HCT116 (cell line): ENCODE measurements at regions not wholly inside any gene's neighbourhood (a gene's known extent, or its start where the extent isn't known, plus 50 kb on each side); places are given as distances from the start of the nearest gene placed in this dataset.

Experiments
- ATAC-seq: fragments of 200-7000 bp; cut with Tn5 transposase; 2 replicates; pipeline ENCODE4 v1.9.1; 2020; ENCODE audit warnings: mild to moderate bottlenecking, moderate library complexity
- BruUV-seq: library from RNA; stranded (reverse); fragments of 400-500 nt; replicated peaks from 2 replicates; lab custom pipeline; 2021; lab: Mats Ljungman, UMichigan
- CTCF ChIA-PET: fragments of 300-600 bp; sonication (Branson Sonifier 250); formaldehyde crosslinking; loops from one replicate; lab custom pipeline; 2021; ENCODE audit warnings: antibody characterized with exemption; lab: Charles Lee
- POLR2A ChIA-PET: fragments of 300-600, 350-600 bp; sonication (Branson Sonifier 250); formaldehyde crosslinking; loops from one replicate; lab custom pipeline; 2021; ENCODE audit warnings: antibody characterized with exemption; lab: Charles Lee
- RAD21 ChIA-PET, 2 experiments: fragments of 300-600 bp; sonication (Branson Sonifier 250); formaldehyde crosslinking; loops; one replicate each; lab custom pipeline; 2023; ENCODE audit warnings: low total read pairs in 2 of 2; ENCODE audit not compliant: uncharacterized antibody in 2 of 2, unreplicated experiment in 2 of 2, low non-redundant PET in 1 of 2; lab: Charles Lee
- DNase-seq: peaks from one replicate; pipeline ENCODE4 v3.0.0-alpha.2; 2010; ENCODE audit warnings: low read depth, low spot score
- H2AFZ ChIP-seq: fragments of 200-600 bp; shearing (Covaris generic), sonication (generic); 2 replicates; pipeline ENCODE4 v1.6.1; 2017; ENCODE audit warnings: low read depth, mixed run types, mixed read lengths, antibody characterized with exemption, low read length; ENCODE audit not compliant: poor library complexity, severe bottlenecking
- H3K27ac ChIP-seq: 2 replicates; pipeline ENCODE4 v1.5.1; 2012; ENCODE audit warnings: low read depth, low read length
- H3K27me3 ChIP-seq: fragments of 200-600 bp; sonication (generic); 2 replicates; pipeline ENCODE4 v1.6.1; 2016; ENCODE audit warnings: mixed run types, low read length, mixed read lengths; ENCODE audit not compliant: insufficient read depth
- H3K36me3 ChIP-seq, 2 experiments: fragments of 200-500 bp in 1 of 2; fragments of 200-600 bp in 1 of 2; sonication (Bioruptor generic) in 1 of 2; sonication (generic) in 1 of 2; 2 replicates each; pipeline versions ENCODE4 v1.5.1 to v1.6.1; 2014 to 2016; ENCODE audit warnings: low read length in 2 of 2, inconsistent platforms in 1 of 2, mixed read lengths in 1 of 2, mixed run types in 1 of 2; ENCODE audit not compliant: insufficient read depth in 2 of 2, control insufficient read depth in 1 of 2
- H3K4me1 ChIP-seq, 2 experiments: fragments of 200-600 bp in 1 of 2; sonication (generic) in 1 of 2; 2 replicates each; pipeline versions ENCODE4 v1.5.1 to v1.6.1; 2012 to 2017; ENCODE audit warnings: low read length in 2 of 2, inconsistent platforms in 1 of 2, mild to moderate bottlenecking in 1 of 2, mixed read lengths in 1 of 2, mixed run types in 1 of 2, moderate library complexity in 1 of 2; ENCODE audit not compliant: insufficient read depth in 2 of 2, control insufficient read depth in 1 of 2
- H3K4me2 ChIP-seq: fragments of 200-600 bp; sonication (generic); 2 replicates; pipeline ENCODE4 v1.6.1; 2017; ENCODE audit warnings: mixed run types, low read length, mixed read lengths
- H3K4me3 ChIP-seq, 2 experiments: fragments of 200-600 bp in 1 of 2; sonication (generic) in 1 of 2; replicated peaks in 1 of 2; 2 replicates each; pipeline ENCODE4 v1.5.1; 2011 to 2016; ENCODE audit warnings: low read length in 2 of 2, control low read depth in 1 of 2, low read depth in 1 of 2, mild to moderate bottlenecking in 1 of 2, mixed read lengths in 1 of 2, mixed run types in 1 of 2
- H3K79me2 ChIP-seq: fragments of 200-600 bp; sonication (generic); 2 replicates; pipeline ENCODE4 v1.6.1; 2017; ENCODE audit warnings: mild to moderate bottlenecking, mixed run types, low read length, moderate library complexity, mixed read lengths; ENCODE audit not compliant: insufficient read depth
- H3K9ac ChIP-seq: fragments of 200-600 bp; sonication (generic); 2 replicates; pipeline ENCODE4 v1.6.1; 2016; ENCODE audit warnings: low read length, mixed read lengths
- H3K9me2 ChIP-seq: fragments of 200-600 bp; sonication (generic), shearing (Covaris generic); 2 replicates; pipeline ENCODE4 v1.6.1; 2017; ENCODE audit warnings: mixed run types, mild to moderate bottlenecking, moderate library complexity; ENCODE audit not compliant: insufficient read depth
- H3K9me3 ChIP-seq, 2 experiments: fragments of 200-500 bp in 1 of 2; fragments of 200-600 bp in 1 of 2; sonication (Bioruptor generic) in 1 of 2; sonication (generic) in 1 of 2; 2 replicates each; pipeline ENCODE4 v1.6.1; 2014 to 2017; ENCODE audit warnings: low read length in 2 of 2, mixed read lengths in 2 of 2, inconsistent platforms in 1 of 2, low read depth in 1 of 2, mild to moderate bottlenecking in 1 of 2, mixed run types in 1 of 2, moderate library complexity in 1 of 2; ENCODE audit not compliant: control insufficient read depth in 1 of 2, insufficient read depth in 1 of 2
- H4K20me1 ChIP-seq: fragments of 200-600 bp; sonication (generic), shearing (Covaris generic); 2 replicates; pipeline ENCODE4 v1.6.1; 2017; ENCODE audit warnings: mixed run types, mild to moderate bottlenecking, moderate library complexity; ENCODE audit not compliant: insufficient read depth
- ELF1 ChIP-seq: IDR thresholded peaks from 2 replicates; pipeline ENCODE4 v1.6.1; 2012; ENCODE audit warnings: low read depth, borderline replicate concordance
- EZH2 ChIP-seq: fragments of 200-600 bp; sonication (generic); IDR thresholded peaks from 2 replicates; pipeline ENCODE4 v1.6.1; 2017; ENCODE audit warnings: antibody characterized with exemption, mixed run types
- EZH2phosphoT487 ChIP-seq: fragments of 200-600 bp; IDR thresholded peaks from 2 replicates; pipeline ENCODE4 v1.6.1; 2018; ENCODE audit warnings: antibody characterized with exemption, borderline replicate concordance
- FOSL1 ChIP-seq: IDR thresholded peaks from 2 replicates; pipeline ENCODE4 v1.6.1; 2012; ENCODE audit warnings: low read depth
- JUND ChIP-seq: IDR thresholded peaks from 2 replicates; pipeline ENCODE4 v1.6.1; 2012
- MAX ChIP-seq: IDR thresholded peaks from 2 replicates; pipeline ENCODE4 v1.6.1; 2012
- POLR2AphosphoS5 ChIP-seq: IDR thresholded peaks from 2 replicates; pipeline ENCODE4 v1.6.1; 2011; ENCODE audit warnings: mild to moderate bottlenecking, low read depth, low read length, moderate library complexity
- RAD21 ChIP-seq: IDR thresholded peaks from 2 replicates; pipeline ENCODE4 v1.6.1; 2012; ENCODE audit warnings: low read depth, mild to moderate bottlenecking
- SP1 ChIP-seq: IDR thresholded peaks from 2 replicates; pipeline ENCODE4 v1.6.1; 2012; ENCODE audit warnings: low read depth
- SRF ChIP-seq: IDR thresholded peaks from 2 replicates; pipeline ENCODE4 v1.6.1; 2012; ENCODE audit warnings: low read depth
- TCF7L2 ChIP-seq: IDR thresholded peaks from 2 replicates; pipeline ENCODE4 v1.7.0; 2011; ENCODE audit warnings: borderline replicate concordance, inconsistent platforms; ENCODE audit not compliant: insufficient read depth, insufficient read length; ENCODE audit errors: extremely low read depth
- YY1 ChIP-seq: IDR thresholded peaks from 2 replicates; pipeline ENCODE4 v1.6.1; 2011; ENCODE audit warnings: low read length, low read depth, moderate library complexity, mild to moderate bottlenecking; ENCODE audit not compliant: insufficient replicate concordance; ENCODE audit errors: extremely low read depth
- ZFX ChIP-seq: fragments of 450-650 bp; IDR thresholded peaks from 2 replicates; pipeline ENCODE4 v1.6.1; 2017
- ZNF274 ChIP-seq: fragments of 200-500 bp; sonication (Bioruptor generic); IDR thresholded peaks from 2 replicates; pipeline ENCODE4 v1.6.1; 2014; ENCODE audit warnings: mild to moderate bottlenecking, low read depth, low read length, inconsistent platforms
- intact Hi-C: fragments of 100-400 bp; cut with micrococcal nuclease; formaldehyde crosslinking; loops from 2 replicates; pipeline ENCODE4 v1.10.0; 2022
- TF ChIP-seq, protein P1 (sequence below): IDR thresholded peaks from 2 replicates; pipeline ENCODE4 v1.6.1; 2012; ENCODE audit warnings: low read depth
- TF ChIP-seq, protein P2 (sequence below): IDR thresholded peaks from 2 replicates; pipeline ENCODE4 v1.6.1; 2011; ENCODE audit warnings: mild to moderate bottlenecking, low read length, moderate library complexity; ENCODE audit not compliant: insufficient replicate concordance; ENCODE audit errors: extremely low read depth

- TF ChIP-seq FOSL1: no peak
- no peak for TF ChIP-seq JUND
- TF ChIP-seq, protein P1, sequence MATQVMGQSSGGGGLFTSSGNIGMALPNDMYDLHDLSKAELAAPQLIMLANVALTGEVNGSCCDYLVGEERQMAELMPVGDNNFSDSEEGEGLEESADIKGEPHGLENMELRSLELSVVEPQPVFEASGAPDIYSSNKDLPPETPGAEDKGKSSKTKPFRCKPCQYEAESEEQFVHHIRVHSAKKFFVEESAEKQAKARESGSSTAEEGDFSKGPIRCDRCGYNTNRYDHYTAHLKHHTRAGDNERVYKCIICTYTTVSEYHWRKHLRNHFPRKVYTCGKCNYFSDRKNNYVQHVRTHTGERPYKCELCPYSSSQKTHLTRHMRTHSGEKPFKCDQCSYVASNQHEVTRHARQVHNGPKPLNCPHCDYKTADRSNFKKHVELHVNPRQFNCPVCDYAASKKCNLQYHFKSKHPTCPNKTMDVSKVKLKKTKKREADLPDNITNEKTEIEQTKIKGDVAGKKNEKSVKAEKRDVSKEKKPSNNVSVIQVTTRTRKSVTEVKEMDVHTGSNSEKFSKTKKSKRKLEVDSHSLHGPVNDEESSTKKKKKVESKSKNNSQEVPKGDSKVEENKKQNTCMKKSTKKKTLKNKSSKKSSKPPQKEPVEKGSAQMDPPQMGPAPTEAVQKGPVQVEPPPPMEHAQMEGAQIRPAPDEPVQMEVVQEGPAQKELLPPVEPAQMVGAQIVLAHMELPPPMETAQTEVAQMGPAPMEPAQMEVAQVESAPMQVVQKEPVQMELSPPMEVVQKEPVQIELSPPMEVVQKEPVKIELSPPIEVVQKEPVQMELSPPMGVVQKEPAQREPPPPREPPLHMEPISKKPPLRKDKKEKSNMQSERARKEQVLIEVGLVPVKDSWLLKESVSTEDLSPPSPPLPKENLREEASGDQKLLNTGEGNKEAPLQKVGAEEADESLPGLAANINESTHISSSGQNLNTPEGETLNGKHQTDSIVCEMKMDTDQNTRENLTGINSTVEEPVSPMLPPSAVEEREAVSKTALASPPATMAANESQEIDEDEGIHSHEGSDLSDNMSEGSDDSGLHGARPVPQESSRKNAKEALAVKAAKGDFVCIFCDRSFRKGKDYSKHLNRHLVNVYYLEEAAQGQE: no peak
- TF ChIP-seq SRF: no peak
- no peak for TF ChIP-seq POLR2AphosphoS5
- TF ChIP-seq ZFX: no peak
- no peak for TF ChIP-seq MAX
- no peak for TF ChIP-seq ZNF274
- no peak for TF ChIP-seq YY1
- TF ChIP-seq TCF7L2: no peak
- TF ChIP-seq ELF1: no peak
- TF ChIP-seq RAD21: no peak
- no peak for TF ChIP-seq EZH2phosphoT487
- no peak for TF ChIP-seq SP1
- no peak for TF ChIP-seq EZH2
- TF ChIP-seq, protein P2, sequence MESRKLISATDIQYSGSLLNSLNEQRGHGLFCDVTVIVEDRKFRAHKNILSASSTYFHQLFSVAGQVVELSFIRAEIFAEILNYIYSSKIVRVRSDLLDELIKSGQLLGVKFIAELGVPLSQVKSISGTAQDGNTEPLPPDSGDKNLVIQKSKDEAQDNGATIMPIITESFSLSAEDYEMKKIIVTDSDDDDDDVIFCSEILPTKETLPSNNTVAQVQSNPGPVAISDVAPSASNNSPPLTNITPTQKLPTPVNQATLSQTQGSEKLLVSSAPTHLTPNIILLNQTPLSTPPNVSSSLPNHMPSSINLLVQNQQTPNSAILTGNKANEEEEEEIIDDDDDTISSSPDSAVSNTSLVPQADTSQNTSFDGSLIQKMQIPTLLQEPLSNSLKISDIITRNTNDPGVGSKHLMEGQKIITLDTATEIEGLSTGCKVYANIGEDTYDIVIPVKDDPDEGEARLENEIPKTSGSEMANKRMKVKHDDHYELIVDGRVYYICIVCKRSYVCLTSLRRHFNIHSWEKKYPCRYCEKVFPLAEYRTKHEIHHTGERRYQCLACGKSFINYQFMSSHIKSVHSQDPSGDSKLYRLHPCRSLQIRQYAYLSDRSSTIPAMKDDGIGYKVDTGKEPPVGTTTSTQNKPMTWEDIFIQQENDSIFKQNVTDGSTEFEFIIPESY: no peak
- DNase-seq (no peak), ATAC-seq (no peak)
- Histone ChIP-seq H3K4me1 (no peaks in the 10 kb centered on the region), H3K9ac (no peak overlapping the region), H3K9me3 (no peaks in the 10 kb centered on the region), H2AFZ (no peak overlapping the region), H3K79me2 (no peaks in the 10 kb centered on the region), H3K9me2 (no peaks in the 10 kb centered on the region), H3K4me2 (no peak overlapping the region), H4K20me1 (no peaks in the 10 kb centered on the region), H3K4me3 (no peak overlapping the region), H3K27me3 (no peaks in the 10 kb centered on the region), H3K27ac (no peak overlapping the region), H3K36me3 (no peaks in the 10 kb centered on the region)
- ChIA-PET RAD21 (no interaction called here), POLR2A (no interaction called here), CTCF (no interaction called here)
- intact Hi-C loops: no loop called here
- BruUV-seq: no TSS peak
These were observed 89.4 kb upstream of the MAX start for GRCh38 chr14:65191716-65192115.
